RWPE1 (cell line): ENCODE measurements at regions not wholly inside any gene's neighbourhood (a gene's known extent, or its start where the extent isn't known, plus 50 kb on each side); places are given as distances from the start of the nearest gene placed in this dataset.
A peak's percentile ranks its signal among the peaks of the same experiment; 100 is the strongest.
"Not testable (repeated sequence)": the region's sequence is repeated elsewhere in the genome, so short reads cannot be mapped to it uniquely, and the experiment has no call there.

Experiments used
- CTCF ChIA-PET: fragments of 350-600 bp; sonication (Branson Sonifier 250); formaldehyde crosslinking; extraction: SDS; loops from one replicate; lab custom pipeline; 2021; lab: Yijun Ruan, JAX
- POLR2A ChIA-PET: fragments of 400-600 bp; formaldehyde crosslinking; extraction: SDS; loops from one replicate; lab custom pipeline; 2020; ENCODE audit warnings: antibody characterized with exemption; ENCODE audit not compliant: low non-redundant PET; lab: Yijun Ruan, JAX
- DNase-seq: peaks from one replicate; pipeline ENCODE4 v3.0.0; 2012; ENCODE audit warnings: low spot score
- H3K27ac ChIP-seq: fragments of 450-650 bp; 2 replicates; pipeline ENCODE4 v1.5.1; 2017
- CTCF ChIP-seq: fragments of 450-650 bp; conservative IDR thresholded peaks from 2 replicates; pipeline ENCODE4 v1.5.1; 2017; ENCODE audit warnings: low read depth, mild to moderate bottlenecking

- peak; percentile 47 for DNase-seq
- peak; percentile 97 for TF ChIP-seq CTCF
- H3K27ac ChIP-seq = no peak overlapping the region
- ChIA-PET POLR2A (no interaction called here), CTCF (interaction anchor here (0.5 to 2.3 kb wide), 13 partner anchors 15 to 280 kb away, joined by 3 to 15 read pairs (median 4); no protein-coding TSS in a partner anchor)
Observed at GRCh38 chr7:131040467-131040932, 287.2 kb upstream of the MKLN1 start.

GRCh38 chr7:131041012-131041695, 286.5 kb upstream of the MKLN1 start:
- POLR2A ChIA-PET, DNase-seq, H3K27ac ChIP-seq: not testable (repeated sequence)
- CTCF ChIA-PET = interaction anchor here (0.5 to 2.3 kb wide), 8 partner anchors 12 to 341 kb away, joined by 3 to 15 read pairs (median 4); no protein-coding TSS in a partner anchor

- no peak overlapping the region for H3K27ac ChIP-seq
- TF ChIP-seq CTCF = no peak
- POLR2A ChIA-PET = interaction anchor here (0.7 kb wide), 1 partner anchor 66 kb away, joined by 3 read pairs; no protein-coding TSS in a partner anchor
- CTCF ChIA-PET = interaction anchor here (0.5 to 1.0 kb wide), 2 partner anchors 11 to 71 kb away, joined by 3 to 4 read pairs; no protein-coding TSS in a partner anchor
- no peak for DNase-seq
Observed at GRCh38 chr7:131042269-131043160, 285.2 kb upstream of the MKLN1 start.

DNA sequence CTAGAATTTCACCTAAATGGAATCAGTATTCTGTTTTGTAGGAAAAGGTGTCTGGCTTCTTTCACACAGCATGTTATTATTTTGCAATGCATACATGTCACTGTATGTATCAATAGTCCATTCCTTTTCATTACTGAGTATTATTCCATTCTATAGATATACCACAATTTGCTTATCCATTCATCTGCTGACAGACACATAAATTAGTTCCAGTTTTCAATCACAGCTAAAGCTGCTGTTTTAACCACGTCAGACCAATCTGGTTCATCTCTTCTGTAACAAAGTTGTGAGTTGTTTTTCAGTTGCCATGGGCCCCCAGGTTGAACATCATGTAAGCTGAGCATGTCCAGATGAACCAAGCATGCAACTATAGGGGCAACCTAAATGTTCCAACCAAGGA, 282.1 kb upstream of the MKLN1 start:
- POLR2A ChIA-PET = no interaction called here
- TF ChIP-seq CTCF = no peak

DNA sequence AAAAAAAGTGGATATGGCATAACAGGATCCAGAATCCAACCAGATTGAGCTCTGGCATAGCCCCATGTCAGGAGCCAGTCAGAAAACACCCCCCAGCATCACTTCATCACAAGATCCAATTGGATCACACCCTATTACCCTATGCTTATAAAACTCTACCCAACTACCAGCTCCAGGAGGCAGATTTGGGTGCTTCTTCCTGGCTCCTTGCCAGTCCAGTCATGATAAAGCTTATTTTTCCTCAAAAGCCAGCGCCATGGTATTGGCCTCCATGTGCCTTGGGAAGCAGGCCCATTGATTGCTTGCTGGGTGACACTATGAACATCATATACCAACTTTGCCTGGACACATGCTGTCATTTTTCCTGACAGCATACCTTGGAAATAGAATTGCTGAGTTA, 281.4 kb upstream of the MKLN1 start:
- ChIA-PET CTCF (no interaction called here), POLR2A (no interaction called here)
- no peak overlapping the region for H3K27ac ChIP-seq
- no peak for DNase-seq
- TF ChIP-seq CTCF = no peak

More for the DNA sequence above, 282.1 kb upstream of the MKLN1 start:
- H3K27ac ChIP-seq = no peak overlapping the region
- CTCF ChIA-PET = no interaction called here
- no peak for DNase-seq

DNA sequence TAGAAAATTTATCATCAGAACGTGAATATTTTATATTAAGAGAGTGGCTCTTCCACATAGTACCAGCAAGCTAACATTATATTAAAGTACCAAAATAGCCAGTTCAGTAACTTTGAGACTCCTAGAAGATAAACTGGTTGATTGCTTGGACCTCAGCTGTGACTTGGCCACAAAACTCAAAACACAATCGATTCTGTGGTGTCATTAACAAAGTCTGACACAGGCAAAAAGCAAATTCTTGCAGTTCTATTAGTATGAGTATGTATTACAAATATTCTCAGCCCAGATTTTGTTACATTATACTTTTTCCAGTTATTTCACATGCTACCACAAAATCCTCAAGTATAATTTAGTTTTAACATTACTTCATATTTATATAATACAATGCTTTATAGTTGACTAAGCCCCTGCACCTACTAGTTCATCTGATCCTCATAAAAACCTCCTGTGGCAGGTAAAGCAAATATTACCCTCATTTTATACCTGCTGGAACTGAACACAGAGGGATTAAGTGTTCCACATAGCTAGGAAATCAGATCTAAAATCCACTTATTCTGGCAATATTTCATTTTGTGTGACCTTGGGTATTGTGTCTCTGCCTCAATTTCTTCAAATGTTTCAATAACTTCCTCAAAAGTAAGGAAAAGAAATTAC, 279.9 kb upstream of the MKLN1 start:
- no peak for TF ChIP-seq CTCF
- ChIA-PET POLR2A (no interaction called here), CTCF (interaction anchor here (0.6 kb wide), 1 partner anchor 285 kb away, joined by 3 read pairs; no protein-coding TSS in a partner anchor)
- no peak for DNase-seq
- H3K27ac ChIP-seq = no peak overlapping the region
